ENCODE measurements at regions not wholly inside any gene's neighbourhood (a gene's known extent, or its start where the extent isn't known, plus 50 kb on each side); places are given as distances from the start of the nearest gene placed in this dataset.

- no peak for DNase-seq
Observed at GRCh38 chr3:181660337-181660736, 51.4 kb upstream of the SOX2 start.

GRCh38 chr3:181637456-181637855 lies 74.3 kb upstream of the SOX2 start:
- no peak for DNase-seq

GRCh38 chr3:181637056-181637455 lies 74.7 kb upstream of the SOX2 start:
- no peak for DNase-seq

- DNase-seq = no peak
Observed at GRCh38 chr3:181635141-181635540, 76.6 kb upstream of the SOX2 start.

- no peak for DNase-seq
Observed at GRCh38 chr3:181633556-181633955, 78.2 kb upstream of the SOX2 start.

- no peak for DNase-seq
Observed at GRCh38 chr3:181631901-181632300, 79.8 kb upstream of the SOX2 start.

- no peak for DNase-seq
Observed at GRCh38 chr3:181630853-181631252, 80.9 kb upstream of the SOX2 start.

- DNase-seq = no peak
Observed at GRCh38 chr3:181629711-181630110, 82.0 kb upstream of the SOX2 start.

- no peak for DNase-seq
Observed at GRCh38 chr3:181629029-181629428, 82.7 kb upstream of the SOX2 start.

GRCh38 chr3:181628384-181628783 lies 83.3 kb upstream of the SOX2 start:
- DNase-seq = no peak

GRCh38 chr3:181626036-181626435 lies 85.7 kb upstream of the SOX2 start:
- DNase-seq = no peak

- no peak for DNase-seq
Observed at GRCh38 chr3:181623924-181624694, 87.6 kb upstream of the SOX2 start.

- no peak for DNase-seq
Observed at GRCh38 chr3:181622365-181622764, 89.4 kb upstream of the SOX2 start.

GRCh38 chr3:181619897-181620296 lies 91.8 kb upstream of the SOX2 start:
- DNase-seq = no peak

- DNase-seq = no peak
Observed at GRCh38 chr3:181618260-181618659, 93.5 kb upstream of the SOX2 start.

GRCh38 chr3:181616088-181617070 lies 95.3 kb upstream of the SOX2 start:
- DNase-seq = no peak

- no peak for DNase-seq
Observed at GRCh38 chr3:181615666-181616065, 96.1 kb upstream of the SOX2 start.

- DNase-seq = no peak
Observed at GRCh38 chr3:181614878-181615277, 96.8 kb upstream of the SOX2 start.

- no peak for DNase-seq
Observed at GRCh38 chr3:181613813-181614212, 97.9 kb upstream of the SOX2 start.

- DNase-seq = no peak
Observed at GRCh38 chr3:181613191-181613590, 98.5 kb upstream of the SOX2 start.

- DNase-seq = no peak
Observed at GRCh38 chr3:181610973-181611265, 100.8 kb upstream of the SOX2 start.

GRCh38 chr3:181610083-181610972 lies 101.4 kb upstream of the SOX2 start:
- DNase-seq = no peak

All from occipital lobe (tissue), 1 donor.